H9 (cell line): ENCODE measurements at regions not wholly inside any gene's neighbourhood (a gene's known extent, or its start where the extent isn't known, plus 50 kb on each side); places are given as distances from the start of the nearest gene placed in this dataset.

Experiments
- DNase-seq: peaks from one replicate; pipeline ENCODE4 v3.0.0-alpha.2; 2017
- H2AFZ ChIP-seq: one replicate; pipeline ENCODE4 v1.6.1; 2013; ENCODE audit warnings: mild to moderate bottlenecking, low read length, control low read depth, moderate library complexity
- H2AK5ac ChIP-seq: 2 replicates; pipeline ENCODE4 v1.6.1; 2013; ENCODE audit warnings: low read length, control low read depth, mixed read lengths; ENCODE audit not compliant: insufficient read length
- H2BK120ac ChIP-seq: one replicate; pipeline ENCODE4 v1.6.1; 2013; ENCODE audit warnings: low read depth, mild to moderate bottlenecking, low read length, control low read depth, inconsistent platforms; ENCODE audit not compliant: poor library complexity, severe bottlenecking
- H2BK12ac ChIP-seq: 2 replicates; pipeline ENCODE4 v1.6.1; 2013; ENCODE audit warnings: low read length, control low read depth, mixed read lengths, low read depth; ENCODE audit not compliant: insufficient read length
- H2BK15ac ChIP-seq: 2 replicates; pipeline ENCODE4 v1.6.1; 2013; ENCODE audit warnings: low read depth, low read length, control low read depth
- H2BK20ac ChIP-seq: one replicate; pipeline ENCODE4 v1.6.1; 2013; ENCODE audit warnings: low read depth, mild to moderate bottlenecking, low read length, control low read depth, inconsistent platforms; ENCODE audit not compliant: poor library complexity, severe bottlenecking
- H2BK5ac ChIP-seq: 2 replicates; pipeline ENCODE4 v1.6.1; 2013; ENCODE audit warnings: low read length, control low read depth, mixed read lengths; ENCODE audit not compliant: insufficient read length
- H3K14ac ChIP-seq: 2 replicates; pipeline ENCODE4 v1.6.1; 2013; ENCODE audit warnings: low read length, control low read depth; ENCODE audit not compliant: insufficient read depth
- H3K18ac ChIP-seq: 2 replicates; pipeline ENCODE4 v1.6.1; 2013; ENCODE audit warnings: low read depth, mild to moderate bottlenecking, mixed read lengths, low read length, control low read depth; ENCODE audit not compliant: insufficient read length
- H3K23ac ChIP-seq: 2 replicates; pipeline ENCODE4 v1.6.1; 2013; ENCODE audit warnings: low read length, control low read depth, mixed read lengths, low read depth; ENCODE audit not compliant: insufficient read length
- H3K23me2 ChIP-seq: 2 replicates; pipeline ENCODE4 v1.6.1; 2013; ENCODE audit warnings: low read depth, mild to moderate bottlenecking, mixed read lengths, low read length, control low read depth; ENCODE audit not compliant: insufficient read length, poor library complexity, severe bottlenecking
- H3K27ac ChIP-seq: 2 replicates; pipeline ENCODE4 v1.5.1; 2013; ENCODE audit warnings: low read length, control low read depth, mixed read lengths, low read depth; ENCODE audit not compliant: insufficient read length
- H3K27me3 ChIP-seq: 2 replicates; pipeline ENCODE4 v1.6.1; 2013; ENCODE audit warnings: low read length, control low read depth, inconsistent platforms; ENCODE audit not compliant: insufficient read depth
- H3K4ac ChIP-seq: 2 replicates; pipeline ENCODE4 v1.6.1; 2013; ENCODE audit warnings: low read depth, mild to moderate bottlenecking, control low read depth, inconsistent platforms, low read length, moderate library complexity
- H3K4me1 ChIP-seq: 2 replicates; pipeline ENCODE4 v1.6.1; 2013; ENCODE audit warnings: low read length, control low read depth, inconsistent platforms; ENCODE audit not compliant: insufficient read depth
- H3K4me2 ChIP-seq: 2 replicates; pipeline ENCODE4 v1.6.1; 2013; ENCODE audit warnings: low read length, control low read depth, mixed read lengths; ENCODE audit not compliant: insufficient read length, insufficient read depth
- H3K56ac ChIP-seq: 2 replicates; pipeline ENCODE4 v1.6.1; 2013; ENCODE audit warnings: low read depth, mild to moderate bottlenecking, mixed read lengths, low read length, control low read depth; ENCODE audit not compliant: insufficient read length
- H3K79me1 ChIP-seq: 2 replicates; pipeline ENCODE4 v1.6.1; 2013; ENCODE audit warnings: low read depth, mild to moderate bottlenecking, moderate library complexity, low read length, control low read depth, inconsistent platforms; ENCODE audit not compliant: insufficient read depth, poor library complexity, severe bottlenecking
- H3K79me2 ChIP-seq: 2 replicates; pipeline ENCODE4 v1.6.1; 2013; ENCODE audit warnings: low read length, control low read depth, inconsistent platforms; ENCODE audit not compliant: insufficient read depth
- H3K9ac ChIP-seq: 2 replicates; pipeline ENCODE4 v1.6.1; 2013; ENCODE audit warnings: low read length, control low read depth, mixed read lengths; ENCODE audit not compliant: insufficient read length; ENCODE audit errors: extremely low read depth
- H3K9me3 ChIP-seq: one replicate; pipeline ENCODE4 v1.6.1; 2013; ENCODE audit warnings: low read depth, low read length, inconsistent platforms; ENCODE audit not compliant: control insufficient read depth
- H3T11ph ChIP-seq: one replicate; pipeline ENCODE4 v1.6.1; 2013; ENCODE audit warnings: mild to moderate bottlenecking, low read length, control low read depth, inconsistent platforms
- H4K20me1 ChIP-seq: one replicate; pipeline ENCODE4 v1.6.1; 2013; ENCODE audit not compliant: control insufficient read depth, insufficient read length, insufficient read depth
- H4K5ac ChIP-seq: 2 replicates; pipeline ENCODE4 v1.6.1; 2013; ENCODE audit warnings: low read depth, mild to moderate bottlenecking, mixed read lengths, low read length, control low read depth; ENCODE audit not compliant: insufficient read length
- H4K8ac ChIP-seq: replicated peaks from 2 replicates; pipeline ENCODE4 v1.6.1; 2013; ENCODE audit warnings: low read length, control low read depth, mixed read lengths, low read depth; ENCODE audit not compliant: insufficient read length
- H4K91ac ChIP-seq: 2 replicates; pipeline ENCODE4 v1.6.1; 2013; ENCODE audit warnings: low read depth, mild to moderate bottlenecking, moderate library complexity, mixed read lengths, low read length, control low read depth; ENCODE audit not compliant: insufficient read length
- H3K27ac Mint-ChIP-seq, 3 experiments: 2 replicates in 2 of 3; 3 replicates in 1 of 3; pipeline ENCODE4 v1.8.0; 2020 to 2021; ENCODE audit warnings: mixed read lengths in 3 of 3, mild to moderate bottlenecking in 1 of 3, moderate library complexity in 1 of 3
- H3K27me3 Mint-ChIP-seq: 2 replicates; pipeline ENCODE4 v1.8.0; 2021; ENCODE audit warnings: low read depth, mild to moderate bottlenecking, moderate library complexity, mixed read lengths
- H3K36me3 Mint-ChIP-seq, 3 experiments: 2 replicates in 2 of 3; 3 replicates in 1 of 3; pipeline ENCODE4 v1.8.0; 2020 to 2021; ENCODE audit warnings: low read depth in 3 of 3, mixed read lengths in 3 of 3; ENCODE audit not compliant: insufficient read depth in 1 of 3
- H3K4me1 Mint-ChIP-seq, 2 experiments: 2 replicates each; pipeline ENCODE4 v1.8.0; 2020; ENCODE audit warnings: mixed read lengths in 2 of 2
- H3K4me3 Mint-ChIP-seq, 2 experiments: 2 replicates in 1 of 2; 3 replicates in 1 of 2; pipeline ENCODE4 v1.8.0; 2020 to 2021; ENCODE audit warnings: mild to moderate bottlenecking in 2 of 2, mixed read lengths in 2 of 2, moderate library complexity in 1 of 2
- H3K9me3 Mint-ChIP-seq, 2 experiments: 2 replicates in 1 of 2; 3 replicates in 1 of 2; pipeline ENCODE4 v1.8.0; 2020; ENCODE audit warnings: mild to moderate bottlenecking in 2 of 2, mixed read lengths in 2 of 2, moderate library complexity in 1 of 2
- CTCF ChIP-seq: fragments of 200-600 bp; sonication (generic); conservative IDR thresholded peaks from 3 replicates; pipeline ENCODE4 v1.8.0; 2021; ENCODE audit warnings: antibody characterized with exemption, mild to moderate bottlenecking
- WGBS: extraction: QIAGEN DNeasy Blood & Tissue Kit; methylation state at CpG from one replicate; pipeline ENCODE4 v1.1.7; 2013; ENCODE audit warnings: missing lambda C conversion rate, low lambda C conversion rate, mixed read lengths; ENCODE audit not compliant: insufficient read length; ENCODE audit errors: extremely low coverage; 5-methylcytosine and 5-hydroxymethylcytosine counted together

- no CpG with 5 or more reads among the region's 7 CpGs for WGBS
Measured at GRCh38 chr2:12642332-12642731, 74.4 kb upstream of the TRIB2 start.

More at GRCh38 chr2:12642332-12642731, 74.4 kb upstream of the TRIB2 start:
- no peak overlapping the region for H2BK12ac ChIP-seq
- no peak overlapping the region for H2BK15ac ChIP-seq
- no peak overlapping the region for H3K18ac ChIP-seq
- H3K4me2 ChIP-seq: no peak overlapping the region
- no peak overlapping the region for H3K27ac ChIP-seq
- H3K27me3 ChIP-seq: no peaks in the 10 kb centered on the region
- no peak overlapping the region for H2BK5ac ChIP-seq
- no peaks in the 10 kb centered on the region for H3K4me1 ChIP-seq
- Mint-ChIP-seq H3K27me3 (no peaks in the 10 kb centered on the region), H3K4me3 (no peak overlapping the region), H3K27ac (no peak overlapping the region), H3K36me3 (peaks cover 0 to 6% (median 0%) of the 10 kb centered on the region in 3 experiments; a peak in 2 of 7 replicates), H3K4me1 (no peaks in the 10 kb centered on the region), H3K9me3 (peaks cover 13 to 15% of the 10 kb centered on the region in 2 experiments; a peak in 4 of 5 replicates)
- no peaks in the 10 kb centered on the region for H3K23me2 ChIP-seq
- no peak overlapping the region for H2AK5ac ChIP-seq
- no peaks in the 10 kb centered on the region for H3K79me2 ChIP-seq
- no peaks in the 10 kb centered on the region for H3K9me3 ChIP-seq
- H3T11ph ChIP-seq: no peak overlapping the region
- H2BK20ac ChIP-seq: no peak overlapping the region
- no peak overlapping the region for H3K56ac ChIP-seq
- no peak overlapping the region for H3K23ac ChIP-seq
- H2AFZ ChIP-seq: no peak overlapping the region
- H4K8ac ChIP-seq: no peak overlapping the region
- no peak for TF ChIP-seq CTCF
- H3K79me1 ChIP-seq: no peaks in the 10 kb centered on the region
- H4K5ac ChIP-seq: no peak overlapping the region
- no peak overlapping the region for H3K14ac ChIP-seq
- H3K9ac ChIP-seq: no peak overlapping the region
- H4K91ac ChIP-seq: no peak overlapping the region
- no peak overlapping the region for H2BK120ac ChIP-seq
- H4K20me1 ChIP-seq: no peaks in the 10 kb centered on the region
- H3K4ac ChIP-seq: no peak overlapping the region
- DNase-seq: no peak
